ENCODE measurements at regions not wholly inside any gene's neighbourhood (a gene's known extent, or its start where the extent isn't known, plus 50 kb on each side); places are given as distances from the start of the nearest gene placed in this dataset.

GRCh38 chr14:96736439-96736838 lies 60.7 kb upstream of the VRK1 start:
- Histone ChIP-seq H4K5ac (ENCODE audit: insufficient read length, low read depth, low read length) (no peak overlapping the region), H3K23ac (ENCODE audit: insufficient read length) (no peak overlapping the region), H3K79me2 (ENCODE audit: control insufficient read depth in 1 of 2, insufficient read depth in 2 of 2, low read length in 2 of 2) (no peaks in the 10 kb centered on the region), H2BK15ac (ENCODE audit: low read length) (no peak overlapping the region), H3K9ac (replicated peaks in 1 of 4; ENCODE audit: extremely low read depth in 1 of 4, low read depth in 3 of 4, low read length in 3 of 4) (no peak overlapping the region), H3K18ac (ENCODE audit: extremely low read depth, low read length) (no peak overlapping the region), H3K27me3 (replicated peaks in 1 of 4; ENCODE audit: control insufficient read depth in 3 of 4, extremely low read depth in 1 of 4, insufficient read depth in 3 of 4, low read length in 3 of 4) (no peaks in the 10 kb centered on the region), H3K23me2 (ENCODE audit: low read depth, low read length) (peaks cover 3% of the 10 kb centered on the region; the same call in 1 of the 2 replicates), H2AFZ (ENCODE audit: low read length) (no peak overlapping the region; the same call in 1 of the 2 replicates), H2BK120ac (replicated peaks; ENCODE audit: low read depth, low read length) (no peak overlapping the region), H2BK20ac (ENCODE audit: low read length) (no peak overlapping the region), H3K4me3 (ENCODE audit: extremely low read depth in 1 of 4, insufficient read depth in 2 of 4, low read depth in 3 of 4, low read length in 4 of 4) (no peak overlapping the region), H3K4ac (replicated peaks; ENCODE audit: insufficient read length, low read depth, low read length) (no peak overlapping the region), H2BK5ac (ENCODE audit: low read depth, low read length) (no peak overlapping the region), H3K14ac (ENCODE audit: insufficient read length) (no peak overlapping the region), H3K36me3 (ENCODE audit: control insufficient read depth in 2 of 4, insufficient read depth in 4 of 4, low read length in 3 of 4) (no peaks in the 10 kb centered on the region), H4K8ac (ENCODE audit: extremely low read depth, insufficient read depth, low read length) (no peak overlapping the region), H2AK5ac (ENCODE audit: low read depth, low read length) (no peak overlapping the region), H3K4me2 (ENCODE audit: insufficient read depth in 1 of 2, low read depth in 2 of 2, low read length in 2 of 2) (no peak overlapping the region), H2BK12ac (ENCODE audit: low read depth, low read length) (no peak overlapping the region), H4K91ac (replicated peaks; ENCODE audit: insufficient read length, low read length) (no peak overlapping the region), H3K56ac (replicated peaks; ENCODE audit: insufficient read length, low read depth, low read length) (no peak overlapping the region), H3K27ac (ENCODE audit: low read depth, low read length) (no peak overlapping the region), H3K9me3 (ENCODE audit: insufficient read depth in 2 of 2, low read depth in 1 of 2, low read length in 1 of 2) (no peaks in the 10 kb centered on the region), H3K4me1 (replicated peaks in 1 of 4; ENCODE audit: control insufficient read depth in 3 of 4, insufficient read depth in 4 of 4, low read length in 3 of 4) (peaks cover 0 to 5% (median 3%) of the 10 kb centered on the region in 4 experiments; a peak in 6 of 7 replicates), H3K79me1 (ENCODE audit: low read depth, low read length) (no peaks in the 10 kb centered on the region), H4K20me1 (replicated peaks in 1 of 2; ENCODE audit: control insufficient read depth in 1 of 2, insufficient read depth in 2 of 2, low read length in 2 of 2) (no peaks in the 10 kb centered on the region)
- TF ChIP-seq RBBP5 (IDR thresholded peaks at IDR 0.05; ENCODE audit: borderline replicate concordance, low read depth, low read length), result no peak
- no peak for TF ChIP-seq BCL11A (IDR thresholded peaks at IDR 0.05; ENCODE audit: low read depth in 2 of 2, low read length in 2 of 2)
- TF ChIP-seq SAP30 (IDR thresholded peaks at IDR 0.05; ENCODE audit: insufficient read depth, insufficient replicate concordance, low read length), result no peak
- no peak for TF ChIP-seq PHF8 (conservative IDR thresholded peaks at IDR 0.05; ENCODE audit: low read depth, low read length)
- no peak for TF ChIP-seq CTBP2 (IDR thresholded peaks at IDR 0.05; ENCODE audit: borderline replicate concordance, insufficient read depth, insufficient read length, low read length)
- TF ChIP-seq RXRA (IDR thresholded peaks at IDR 0.05; ENCODE audit: insufficient read depth, low read depth, low read length), result no peak
- TF ChIP-seq MAFK (IDR thresholded peaks at IDR 0.05; ENCODE audit: low read depth, low read length), result no peak
- TF ChIP-seq KDM5A (IDR thresholded peaks at IDR 0.05; ENCODE audit: low read length), result no peak
- WGBS, 2 experiments (ENCODE audit: extremely low coverage in 1 of 2, insufficient coverage in 1 of 2, insufficient read length in 1 of 2, insufficient replicate concordance in 2 of 2, low coverage in 1 of 2, low lambda C conversion rate in 2 of 2, missing lambda C conversion rate in 1 of 2), result 86% methylated on average over 12 of the region's 12 CpGs; no CpG with 5 or more reads in 1 of the 2 experiments
- ChIA-PET POLR2A (ENCODE audit: partially characterized antibody) (interaction anchor here (0.7 kb wide), 1 partner anchor 65 kb away, joined by 3 read pairs; no protein-coding TSS in a partner anchor), CTCF (ENCODE audit: partially characterized antibody) (interaction anchor here (0.9 to 8.0 kb wide), 4 partner anchors 9 to 149 kb away, joined by 3 to 87 read pairs (median 4); no protein-coding TSS in a partner anchor)
- DNase-seq (ENCODE audit: low read depth in 1 of 2, low spot score in 2 of 2) (no peak), FAIRE-seq (no peak)
